ENCODE measurements at regions not wholly inside any gene's neighbourhood (a gene's known extent, or its start where the extent isn't known, plus 50 kb on each side); places are given as distances from the start of the nearest gene placed in this dataset.

DNA sequence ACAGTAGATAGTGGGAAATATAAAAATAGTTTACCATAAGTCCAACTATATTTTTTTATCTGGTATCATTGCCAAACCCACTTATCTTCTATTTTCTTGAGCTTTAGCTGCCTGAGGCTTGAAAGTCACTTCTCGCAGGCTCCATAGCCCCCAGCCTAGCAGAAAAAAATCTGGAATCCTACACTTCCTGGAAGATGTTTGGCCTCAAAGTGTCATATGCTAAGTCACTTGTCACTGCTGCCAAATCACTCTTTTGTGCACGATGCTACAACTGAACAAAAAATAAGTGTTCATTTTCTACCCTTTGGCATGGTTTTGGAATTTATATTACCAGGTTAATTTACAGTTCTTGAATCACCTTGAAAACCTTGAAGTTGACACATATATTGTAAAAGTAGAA is 612.5 kb upstream of the ATXN8OS start:
- no peaks in the 10 kb centered on the region for H3K4me1 ChIP-seq (ENCODE audit: low read depth, poor library complexity, severe bottlenecking)
- no peak overlapping the region for H2AFZ ChIP-seq (ENCODE audit: low read depth)
- TF ChIP-seq, protein P1, sequence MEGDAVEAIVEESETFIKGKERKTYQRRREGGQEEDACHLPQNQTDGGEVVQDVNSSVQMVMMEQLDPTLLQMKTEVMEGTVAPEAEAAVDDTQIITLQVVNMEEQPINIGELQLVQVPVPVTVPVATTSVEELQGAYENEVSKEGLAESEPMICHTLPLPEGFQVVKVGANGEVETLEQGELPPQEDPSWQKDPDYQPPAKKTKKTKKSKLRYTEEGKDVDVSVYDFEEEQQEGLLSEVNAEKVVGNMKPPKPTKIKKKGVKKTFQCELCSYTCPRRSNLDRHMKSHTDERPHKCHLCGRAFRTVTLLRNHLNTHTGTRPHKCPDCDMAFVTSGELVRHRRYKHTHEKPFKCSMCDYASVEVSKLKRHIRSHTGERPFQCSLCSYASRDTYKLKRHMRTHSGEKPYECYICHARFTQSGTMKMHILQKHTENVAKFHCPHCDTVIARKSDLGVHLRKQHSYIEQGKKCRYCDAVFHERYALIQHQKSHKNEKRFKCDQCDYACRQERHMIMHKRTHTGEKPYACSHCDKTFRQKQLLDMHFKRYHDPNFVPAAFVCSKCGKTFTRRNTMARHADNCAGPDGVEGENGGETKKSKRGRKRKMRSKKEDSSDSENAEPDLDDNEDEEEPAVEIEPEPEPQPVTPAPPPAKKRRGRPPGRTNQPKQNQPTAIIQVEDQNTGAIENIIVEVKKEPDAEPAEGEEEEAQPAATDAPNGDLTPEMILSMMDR (conservative IDR thresholded peaks at IDR 0.05; ENCODE audit: low read depth, low read length), result no peak
- H3K79me2 ChIP-seq (ENCODE audit: insufficient read depth, low read depth), result no peaks in the 10 kb centered on the region
- H3K27me3 ChIP-seq (ENCODE audit: insufficient read depth, low read depth), result no peaks in the 10 kb centered on the region
- H3K27ac ChIP-seq, result no peak overlapping the region
- H4K20me1 ChIP-seq (ENCODE audit: insufficient read depth), result no peaks in the 10 kb centered on the region
- no peak overlapping the region for H3K9ac ChIP-seq
- no peak overlapping the region for H3K4me2 ChIP-seq
- no peaks in the 10 kb centered on the region for H3K36me3 ChIP-seq (ENCODE audit: insufficient read depth)
- no peak overlapping the region for H3K4me3 ChIP-seq (IDR thresholded peaks at IDR 0.05; ENCODE audit: insufficient read depth, low read depth, low read length)

DNA sequence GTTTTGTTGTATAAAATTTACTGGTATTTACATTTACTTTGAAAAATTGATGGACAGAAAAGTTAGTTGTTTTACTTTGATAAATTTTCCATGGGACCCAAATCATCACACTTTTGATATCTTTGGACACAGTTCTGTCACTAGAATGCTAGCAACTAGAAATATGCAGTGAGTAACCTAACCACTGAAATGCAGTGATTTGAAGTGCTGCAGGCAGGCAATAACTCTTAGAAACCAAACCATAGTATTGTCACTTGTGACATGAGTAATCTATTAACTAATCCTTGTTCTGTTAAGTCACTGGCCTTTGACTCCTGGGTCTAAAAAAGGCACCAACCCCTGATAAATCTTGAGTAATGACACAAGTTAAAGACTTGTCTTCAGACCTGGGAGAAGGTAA is 620.0 kb upstream of the ATXN8OS start:
- Histone ChIP-seq H3K4me3 (IDR thresholded peaks at IDR 0.05; ENCODE audit: insufficient read depth, low read depth, low read length) (no peak overlapping the region), H3K27me3 (ENCODE audit: insufficient read depth, low read depth) (no peaks in the 10 kb centered on the region), H3K27ac (no peak overlapping the region), H3K4me2 (no peak overlapping the region), H3K36me3 (ENCODE audit: insufficient read depth) (no peaks in the 10 kb centered on the region), H3K9ac (no peak overlapping the region), H2AFZ (ENCODE audit: low read depth) (no peak overlapping the region), H4K20me1 (ENCODE audit: insufficient read depth) (no peaks in the 10 kb centered on the region), H3K79me2 (ENCODE audit: insufficient read depth, low read depth) (no peaks in the 10 kb centered on the region), H3K4me1 (ENCODE audit: low read depth, poor library complexity, severe bottlenecking) (no peaks in the 10 kb centered on the region)
- TF ChIP-seq, protein P1 (conservative IDR thresholded peaks at IDR 0.05; ENCODE audit: low read depth, low read length), result no peak

DNA sequence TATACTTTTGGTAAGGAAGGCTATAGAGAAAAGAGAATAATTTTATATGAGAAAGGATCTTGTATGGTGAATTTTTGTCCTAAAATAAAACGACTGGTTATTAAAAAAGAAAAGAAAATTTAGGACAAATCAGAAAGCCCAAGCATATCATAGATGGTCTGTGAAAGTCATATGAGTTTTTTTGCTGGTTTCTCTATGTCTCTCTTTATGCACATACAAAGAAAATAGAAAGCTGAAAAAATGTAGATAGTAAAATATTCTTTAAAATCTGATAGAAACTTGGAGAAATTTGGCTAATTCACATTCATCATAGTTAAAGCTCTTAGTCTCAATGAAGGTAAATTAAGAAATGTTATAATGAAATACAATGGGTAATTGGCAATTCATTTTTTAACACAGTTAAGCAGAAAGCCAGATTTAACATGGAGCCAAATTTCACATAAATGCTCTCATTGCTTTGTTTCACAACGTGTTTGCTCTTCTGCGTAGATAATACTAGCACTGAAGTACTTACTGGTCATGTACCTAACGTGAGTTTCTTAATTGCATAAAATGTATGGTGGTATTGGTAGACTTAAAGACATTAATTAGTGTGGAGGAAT is 621.5 kb upstream of the ATXN8OS start:
- H3K9ac ChIP-seq, result no peak overlapping the region
- H3K27ac ChIP-seq, result no peak overlapping the region
- no peaks in the 10 kb centered on the region for H4K20me1 ChIP-seq (ENCODE audit: insufficient read depth)
- H3K4me2 ChIP-seq, result no peak overlapping the region
- H3K4me1 ChIP-seq (ENCODE audit: low read depth, poor library complexity, severe bottlenecking), result no peaks in the 10 kb centered on the region
- TF ChIP-seq, protein P1 (conservative IDR thresholded peaks at IDR 0.05; ENCODE audit: low read depth, low read length), result no peak
- no peak overlapping the region for H2AFZ ChIP-seq (ENCODE audit: low read depth)
- no peaks in the 10 kb centered on the region for H3K79me2 ChIP-seq (ENCODE audit: insufficient read depth, low read depth)
- H3K27me3 ChIP-seq (ENCODE audit: insufficient read depth, low read depth), result no peaks in the 10 kb centered on the region
- no peak overlapping the region for H3K4me3 ChIP-seq (IDR thresholded peaks at IDR 0.05; ENCODE audit: insufficient read depth, low read depth, low read length)
- no peaks in the 10 kb centered on the region for H3K36me3 ChIP-seq (ENCODE audit: insufficient read depth)

DNA sequence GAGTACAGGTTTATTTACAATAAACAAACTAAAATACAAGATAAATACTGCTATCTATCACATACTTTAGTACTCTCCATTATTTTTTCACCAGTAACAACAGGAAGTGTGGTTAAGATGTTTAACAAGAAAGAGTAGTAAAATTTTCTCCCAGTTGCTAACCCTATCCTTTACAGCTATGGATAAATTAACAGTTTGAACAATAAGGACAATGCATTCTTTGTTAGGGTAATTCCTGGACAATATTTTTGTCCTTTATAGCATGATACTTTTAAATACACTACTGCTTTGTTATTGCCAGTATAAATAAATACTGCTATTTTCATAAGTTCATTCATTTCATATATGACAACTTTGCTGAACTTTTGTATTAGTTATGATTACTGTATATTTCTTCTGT is 630.2 kb upstream of the ATXN8OS start:
- H2AFZ ChIP-seq (ENCODE audit: low read depth), result no peak overlapping the region
- H3K4me1 ChIP-seq (ENCODE audit: low read depth, poor library complexity, severe bottlenecking), result no peaks in the 10 kb centered on the region
- H3K4me3 ChIP-seq (IDR thresholded peaks at IDR 0.05; ENCODE audit: insufficient read depth, low read depth, low read length), result no peak overlapping the region
- H3K27ac ChIP-seq, result no peak overlapping the region
- H3K9ac ChIP-seq, result no peak overlapping the region
- TF ChIP-seq, protein P1 (conservative IDR thresholded peaks at IDR 0.05; ENCODE audit: low read depth, low read length), result no peak
- no peaks in the 10 kb centered on the region for H3K79me2 ChIP-seq (ENCODE audit: insufficient read depth, low read depth)
- H4K20me1 ChIP-seq (ENCODE audit: insufficient read depth), result no peaks in the 10 kb centered on the region
- no peaks in the 10 kb centered on the region for H3K27me3 ChIP-seq (ENCODE audit: insufficient read depth, low read depth)
- no peak overlapping the region for H3K4me2 ChIP-seq
- no peaks in the 10 kb centered on the region for H3K36me3 ChIP-seq (ENCODE audit: insufficient read depth)
